B cell (primary cell): ENCODE measurements at regions not wholly inside any gene's neighbourhood (a gene's known extent, or its start where the extent isn't known, plus 50 kb on each side); places are given as distances from the start of the nearest gene placed in this dataset.

Source experiments
- ATAC-seq: fragments of 200-7000 bp; cut with Tn5 transposase; one replicate; pipeline ENCODE4 v1.10.0; 2021; ENCODE audit warnings: low read depth, mild to moderate bottlenecking, moderate number of reproducible peaks, moderate library complexity
- CTCF ChIA-PET: fragments of 350-600 bp; sonication (Branson Sonifier 250); formaldehyde crosslinking; loops from one replicate; lab custom pipeline; 2021; ENCODE audit warnings: antibody characterized with exemption, inconsistent platforms; lab: Charles Lee
- POLR2A ChIA-PET: fragments of 350-600 bp; sonication (Branson Sonifier 250); formaldehyde crosslinking; loops from one replicate; lab custom pipeline; 2021; ENCODE audit warnings: antibody characterized with exemption; lab: Charles Lee
- DNase-seq: peaks from one replicate; pipeline ENCODE4 v3.0.0; 2013
- H2AFZ ChIP-seq: 2 replicates; pipeline ENCODE4 v1.6.1; 2012; ENCODE audit warnings: mild to moderate bottlenecking, low read depth, low read length; ENCODE audit not compliant: insufficient read depth, poor library complexity, severe bottlenecking
- H3K27ac ChIP-seq, 2 donors: 1 replicate in 1 of 2; 2 replicates in 1 of 2; pipeline ENCODE4 v1.5.1; 2012 to 2013; ENCODE audit warnings: low read length in 2 of 2, mild to moderate bottlenecking in 2 of 2, moderate library complexity in 1 of 2
- H3K27me3 ChIP-seq, 4 experiments: fragments of 200-600 bp in 1 of 4; sonication (generic) in 1 of 4; replicated peaks in 1 of 4; 1 replicate in 2 of 4; 2 replicates in 2 of 4; pipeline versions ENCODE4 v1.6.1 to v1.7.0; 2013 to 2016; ENCODE audit warnings: low read length in 3 of 4, mild to moderate bottlenecking in 2 of 4, mixed read lengths in 1 of 4, moderate library complexity in 1 of 4; ENCODE audit not compliant: insufficient read depth in 4 of 4, control insufficient read depth in 3 of 4; ENCODE audit errors: control extremely low read depth in 1 of 4
- H3K36me3 ChIP-seq, 2 experiments: replicated peaks in 1 of 2; 1 replicate in 1 of 2; 2 replicates in 1 of 2; pipeline versions ENCODE4 v1.6.1 to v1.7.1; 2013; ENCODE audit warnings: low read length in 1 of 2; ENCODE audit not compliant: insufficient read depth in 2 of 2, control insufficient read depth in 1 of 2; ENCODE audit errors: control extremely low read depth in 1 of 2, extremely low read depth in 1 of 2
- H3K4me1 ChIP-seq, 2 donors: fragments of 200-600 bp in 1 of 2; sonication (generic) in 1 of 2; 1 replicate in 1 of 2; 2 replicates in 1 of 2; pipeline versions ENCODE4 v1.5.1 to v1.6.1; 2013 to 2017; ENCODE audit warnings: low read length in 2 of 2; ENCODE audit not compliant: control insufficient read depth in 2 of 2, insufficient read depth in 2 of 2
- H3K4me2 ChIP-seq: replicated peaks from 2 replicates; pipeline ENCODE3; 2012; ENCODE audit warnings: mild to moderate bottlenecking, low read depth, low read length; ENCODE audit not compliant: poor library complexity, severe bottlenecking
- H3K4me3 ChIP-seq, 5 experiments: fragments of 200-600 bp in 1 of 5; sonication (generic) in 1 of 5; 1 replicate in 3 of 5; 2 replicates in 2 of 5; pipeline versions ENCODE4 v1.5.1 to v1.7.0; 2011 to 2016; ENCODE audit warnings: low read length in 4 of 5, mild to moderate bottlenecking in 4 of 5, low read depth in 2 of 5, control low read depth in 1 of 5, moderate library complexity in 1 of 5; ENCODE audit not compliant: insufficient read depth in 1 of 5; ENCODE audit errors: control extremely low read depth in 1 of 5, extremely low read depth in 1 of 5
- H3K79me2 ChIP-seq: fragments of 200-600 bp; sonication (generic); one replicate; pipeline ENCODE4 v1.6.0; 2016; ENCODE audit warnings: low read length; ENCODE audit not compliant: control insufficient read depth, insufficient read depth
- H3K9ac ChIP-seq: fragments of 200-600 bp; sonication (generic); 2 replicates; pipeline ENCODE4 v1.6.1; 2017; ENCODE audit warnings: mild to moderate bottlenecking, low read length, moderate library complexity
- H3K9me3 ChIP-seq, 3 donors: one replicate each; pipeline versions ENCODE4 v1.6.1 to v1.7.1; 2013; ENCODE audit warnings: low read length in 2 of 3; ENCODE audit not compliant: control insufficient read depth in 2 of 3, insufficient read depth in 1 of 3; ENCODE audit errors: control extremely low read depth in 1 of 3
- H4K20me1 ChIP-seq: 2 replicates; pipeline ENCODE4 v1.6.0; 2012; ENCODE audit warnings: mild to moderate bottlenecking, low read length; ENCODE audit not compliant: insufficient read depth, control insufficient read depth, poor library complexity, severe bottlenecking
- H3K27ac Mint-ChIP-seq: one replicate; pipeline ENCODE4 v1.8.0; 2021; ENCODE audit warnings: mixed read lengths
- H3K27me3 Mint-ChIP-seq: one replicate; pipeline ENCODE4 v1.8.0; 2021; ENCODE audit warnings: mixed read lengths
- H3K4me1 Mint-ChIP-seq: one replicate; pipeline ENCODE4 v1.8.0; 2021; ENCODE audit warnings: mixed read lengths
- H3K4me3 Mint-ChIP-seq: one replicate; pipeline ENCODE4 v1.8.0; 2021; ENCODE audit warnings: mixed read lengths
- H3K9me3 Mint-ChIP-seq: one replicate; pipeline ENCODE4 v1.8.0; 2022; ENCODE audit warnings: mixed read lengths; ENCODE audit not compliant: insufficient read depth
- EZH2 ChIP-seq: IDR thresholded peaks from 2 replicates; pipeline ENCODE4 v1.6.1; 2012; ENCODE audit warnings: borderline replicate concordance, low read depth, mild to moderate bottlenecking, moderate library complexity, low read length; ENCODE audit not compliant: insufficient read depth, poor library complexity, severe bottlenecking
- WGBS: methylation state at CpG from one replicate; pipeline ENCODE4 v1.1.5; 2013; ENCODE audit warnings: missing lambda C conversion rate; ENCODE audit not compliant: insufficient coverage; 5-methylcytosine and 5-hydroxymethylcytosine counted together
- intact Hi-C: fragments of 100-400 bp; cut with micrococcal nuclease; formaldehyde crosslinking; loops from one replicate; pipeline ENCODE4 v1.10.0; 2022
- TF ChIP-seq, protein P1 (sequence below): fragments of 200-600 bp; IDR thresholded peaks from one replicate; pipeline ENCODE4 v1.8.0; 2022; ENCODE audit warnings: antibody characterized with exemption, mild to moderate bottlenecking

DNA sequence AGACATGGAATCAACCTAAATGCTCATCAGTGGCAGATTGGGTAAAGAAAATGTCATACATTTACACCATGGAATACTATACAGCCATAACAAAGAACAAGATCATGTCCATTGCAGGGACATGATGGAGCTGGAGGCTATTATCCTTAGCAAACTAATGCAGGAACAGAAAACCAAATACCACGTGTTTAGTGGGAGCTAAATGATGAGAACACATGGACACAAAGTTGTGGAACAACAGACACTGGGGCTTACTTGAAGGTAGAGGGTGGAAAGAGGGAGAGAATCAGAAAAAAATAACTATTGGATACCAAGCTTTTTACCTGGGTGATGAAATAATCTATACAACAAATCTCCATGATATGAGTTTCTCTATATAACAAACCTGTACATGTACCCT is 701.3 kb downstream of the TBC1D32 start:
- no peak overlapping the region for H3K27ac Mint-ChIP-seq
- intact Hi-C loops: no loop called here
- WGBS: no CpG with 5 or more reads among the region's 1 CpG

GRCh38 chr6:120627612-120628011 is 706.7 kb downstream of the TBC1D32 start:
- ATAC-seq (no peak), DNase-seq (no peak)
- Histone ChIP-seq H3K9ac (no peak overlapping the region), H2AFZ (no peak overlapping the region), H3K36me3 (no peaks in the 10 kb centered on the region), H3K27me3 (no peaks in the 10 kb centered on the region), H4K20me1 (no peaks in the 10 kb centered on the region), H3K9me3 (peaks cover 0 to 3% (median 0%) of the 10 kb centered on the region in 3 donors), H3K4me3 (no peak overlapping the region), H3K79me2 (no peaks in the 10 kb centered on the region), H3K4me1 (no peaks in the 10 kb centered on the region), H3K27ac (no peak overlapping the region), H3K4me2 (no peak overlapping the region)
- Mint-ChIP-seq H3K9me3 (peaks cover 5% of the 10 kb centered on the region), H3K27ac (no peak overlapping the region), H3K27me3 (no peaks in the 10 kb centered on the region), H3K4me3 (no peak overlapping the region), H3K4me1 (no peaks in the 10 kb centered on the region)
- ChIA-PET POLR2A (no interaction called here), CTCF (no interaction called here)
- intact Hi-C loops: no loop called here
- TF ChIP-seq, protein P1, sequence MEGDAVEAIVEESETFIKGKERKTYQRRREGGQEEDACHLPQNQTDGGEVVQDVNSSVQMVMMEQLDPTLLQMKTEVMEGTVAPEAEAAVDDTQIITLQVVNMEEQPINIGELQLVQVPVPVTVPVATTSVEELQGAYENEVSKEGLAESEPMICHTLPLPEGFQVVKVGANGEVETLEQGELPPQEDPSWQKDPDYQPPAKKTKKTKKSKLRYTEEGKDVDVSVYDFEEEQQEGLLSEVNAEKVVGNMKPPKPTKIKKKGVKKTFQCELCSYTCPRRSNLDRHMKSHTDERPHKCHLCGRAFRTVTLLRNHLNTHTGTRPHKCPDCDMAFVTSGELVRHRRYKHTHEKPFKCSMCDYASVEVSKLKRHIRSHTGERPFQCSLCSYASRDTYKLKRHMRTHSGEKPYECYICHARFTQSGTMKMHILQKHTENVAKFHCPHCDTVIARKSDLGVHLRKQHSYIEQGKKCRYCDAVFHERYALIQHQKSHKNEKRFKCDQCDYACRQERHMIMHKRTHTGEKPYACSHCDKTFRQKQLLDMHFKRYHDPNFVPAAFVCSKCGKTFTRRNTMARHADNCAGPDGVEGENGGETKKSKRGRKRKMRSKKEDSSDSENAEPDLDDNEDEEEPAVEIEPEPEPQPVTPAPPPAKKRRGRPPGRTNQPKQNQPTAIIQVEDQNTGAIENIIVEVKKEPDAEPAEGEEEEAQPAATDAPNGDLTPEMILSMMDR: no peak
- TF ChIP-seq EZH2: no peak
- 100% methylated on average over 2 of the region's 3 CpGs for WGBS

More for the DNA sequence above, 701.3 kb downstream of the TBC1D32 start:
- Histone ChIP-seq H4K20me1 (no peaks in the 10 kb centered on the region), H3K4me2 (no peak overlapping the region), H3K79me2 (no peaks in the 10 kb centered on the region), H3K36me3 (no peaks in the 10 kb centered on the region), H3K27ac (no peak overlapping the region), H3K27me3 (no peaks in the 10 kb centered on the region), H3K4me3 (no peak overlapping the region), H3K9ac (no peak overlapping the region), H2AFZ (no peak overlapping the region), H3K9me3 (no peaks in the 10 kb centered on the region), H3K4me1 (no peaks in the 10 kb centered on the region)
- ChIA-PET POLR2A (no interaction called here), CTCF (no interaction called here)
- TF ChIP-seq, protein P1: no peak
- no peaks in the 10 kb centered on the region for H3K4me1 Mint-ChIP-seq
- ATAC-seq (no peak), DNase-seq (no peak)
- H3K27me3 Mint-ChIP-seq: no peaks in the 10 kb centered on the region
- no peak overlapping the region for H3K4me3 Mint-ChIP-seq
- peaks cover 5% of the 10 kb centered on the region for H3K9me3 Mint-ChIP-seq
